ENCODE measurements at regions not wholly inside any gene's neighbourhood (a gene's known extent, or its start where the extent isn't known, plus 50 kb on each side); places are given as distances from the start of the nearest gene placed in this dataset.

GRCh38 chr12:92452763-92453162 is 250.0 kb upstream of the PLEKHG7 start:
- TF ChIP-seq CTCF (IDR thresholded peaks at IDR 0.05) (no peak), POLR2A (IDR thresholded peaks at IDR 0.05) (no peak)

Measured in heart left ventricle (tissue), 13 donors.